AG04450 (cell line): ENCODE measurements at regions not wholly inside any gene's neighbourhood (a gene's known extent, or its start where the extent isn't known, plus 50 kb on each side); places are given as distances from the start of the nearest gene placed in this dataset.
A peak's percentile ranks its signal among the peaks of the same experiment; 100 is the strongest.

Experiments
- CTCF ChIA-PET: fragments of 300-600, 350-600 bp; formaldehyde crosslinking; extraction: SDS; loops from one replicate; lab custom pipeline; 2022; ENCODE audit warnings: antibody characterized with exemption, inconsistent platforms; lab: Charles Lee
- POLR2A ChIA-PET: fragments of 350-600 bp; formaldehyde crosslinking; extraction: SDS; loops from one replicate; lab custom pipeline; 2021; ENCODE audit warnings: antibody characterized with exemption, inconsistent platforms; lab: Yijun Ruan, JAX
- DNase-seq: peaks from one replicate; pipeline ENCODE4 v3.0.0-alpha.2; 2011; ENCODE audit warnings: low read depth, low spot score
- H3K27ac ChIP-seq: one replicate; pipeline ENCODE4 v1.5.1; 2012; ENCODE audit warnings: low read depth, low read length, control low read depth
- H3K27me3 ChIP-seq: one replicate; pipeline ENCODE4 v1.6.0; 2012; ENCODE audit warnings: low read length; ENCODE audit not compliant: control insufficient read depth, insufficient read depth
- H3K4me3 ChIP-seq: 2 replicates; pipeline ENCODE4 v1.5.1; 2011; ENCODE audit warnings: mild to moderate bottlenecking, low read depth, low read length, control low read depth
- H3K9me3 ChIP-seq: 2 replicates; pipeline ENCODE4 v1.5.1; 2012; ENCODE audit warnings: low read length; ENCODE audit not compliant: control insufficient read depth, insufficient read depth
- CTCF ChIP-seq: IDR thresholded peaks from 2 replicates; pipeline ENCODE4 v1.5.1; 2011; ENCODE audit warnings: low read depth, low read length, control low read depth, inconsistent platforms

GRCh38 chr13:48891586-48891985, 84.1 kb upstream of the FNDC3A start:
- CTCF ChIA-PET, result no interaction called here

GRCh38 chr13:48892053-48892687, 83.5 kb upstream of the FNDC3A start:
- H3K27me3 ChIP-seq, result no peaks in the 10 kb centered on the region
- CTCF ChIA-PET, result no interaction called here
- POLR2A ChIA-PET, result interaction anchor here (0.5 kb wide), 1 partner anchor 427 kb away, joined by 5 read pairs; no protein-coding TSS in a partner anchor
- DNase-seq, result peak; percentile 29
- TF ChIP-seq CTCF, result no peak
- no peak overlapping the region for H3K4me3 ChIP-seq
- no peaks in the 10 kb centered on the region for H3K9me3 ChIP-seq
- H3K27ac ChIP-seq, result no peak overlapping the region

More at GRCh38 chr13:48891586-48891985, 84.1 kb upstream of the FNDC3A start:
- POLR2A ChIA-PET, result no interaction called here
- H3K27ac ChIP-seq, result no peak overlapping the region
- no peaks in the 10 kb centered on the region for H3K27me3 ChIP-seq
- no peak for DNase-seq
- no peak overlapping the region for H3K4me3 ChIP-seq
- H3K9me3 ChIP-seq, result no peaks in the 10 kb centered on the region
- TF ChIP-seq CTCF, result no peak

GRCh38 chr13:48892688-48893075, 83.0 kb upstream of the FNDC3A start:
- Histone ChIP-seq H3K27me3 (no peaks in the 10 kb centered on the region), H3K27ac (no peak overlapping the region), H3K9me3 (no peaks in the 10 kb centered on the region), H3K4me3 (no peak overlapping the region)
- DNase-seq, result no peak
- CTCF ChIA-PET, result no interaction called here
- POLR2A ChIA-PET, result interaction anchor here (0.5 kb wide), 1 partner anchor 427 kb away, joined by 5 read pairs; no protein-coding TSS in a partner anchor
- no peak for TF ChIP-seq CTCF

- CTCF ChIA-PET, result interaction anchor here (1.0 kb wide), 1 partner anchor 384 kb away, joined by 3 read pairs; no protein-coding TSS in a partner anchor
Observed at GRCh38 chr13:48896312-48896711, 79.4 kb upstream of the FNDC3A start.

More at GRCh38 chr13:48896312-48896711, 79.4 kb upstream of the FNDC3A start:
- Histone ChIP-seq H3K27ac (no peak overlapping the region), H3K27me3 (no peaks in the 10 kb centered on the region), H3K9me3 (no peaks in the 10 kb centered on the region), H3K4me3 (no peak overlapping the region)
- POLR2A ChIA-PET, result no interaction called here
- peak; percentile 38 for DNase-seq
- no peak for TF ChIP-seq CTCF
